ENCODE measurements at regions not wholly inside any gene's neighbourhood (a gene's known extent, or its start where the extent isn't known, plus 50 kb on each side); places are given as distances from the start of the nearest gene placed in this dataset.

DNA sequence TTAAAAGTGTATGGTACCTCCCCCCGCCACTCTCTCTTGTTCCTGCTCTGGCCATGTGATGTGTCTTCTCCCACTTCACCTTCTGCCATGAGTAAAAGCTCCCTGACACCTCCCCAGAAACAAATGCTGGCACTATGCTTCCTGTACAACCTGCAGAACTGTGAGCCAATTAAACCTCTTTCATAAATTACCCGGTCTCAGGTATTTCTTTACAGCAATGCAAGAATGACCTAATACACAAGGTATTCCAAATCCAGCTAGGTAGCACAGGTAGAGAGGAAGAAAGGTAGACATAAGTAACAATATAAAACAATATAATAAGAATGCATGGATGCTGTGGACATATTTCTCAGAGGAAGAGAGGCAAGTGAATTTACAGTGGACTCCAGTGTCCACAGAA is 394.1 kb upstream of the ARID1B start:
- TF ChIP-seq, protein P1, sequence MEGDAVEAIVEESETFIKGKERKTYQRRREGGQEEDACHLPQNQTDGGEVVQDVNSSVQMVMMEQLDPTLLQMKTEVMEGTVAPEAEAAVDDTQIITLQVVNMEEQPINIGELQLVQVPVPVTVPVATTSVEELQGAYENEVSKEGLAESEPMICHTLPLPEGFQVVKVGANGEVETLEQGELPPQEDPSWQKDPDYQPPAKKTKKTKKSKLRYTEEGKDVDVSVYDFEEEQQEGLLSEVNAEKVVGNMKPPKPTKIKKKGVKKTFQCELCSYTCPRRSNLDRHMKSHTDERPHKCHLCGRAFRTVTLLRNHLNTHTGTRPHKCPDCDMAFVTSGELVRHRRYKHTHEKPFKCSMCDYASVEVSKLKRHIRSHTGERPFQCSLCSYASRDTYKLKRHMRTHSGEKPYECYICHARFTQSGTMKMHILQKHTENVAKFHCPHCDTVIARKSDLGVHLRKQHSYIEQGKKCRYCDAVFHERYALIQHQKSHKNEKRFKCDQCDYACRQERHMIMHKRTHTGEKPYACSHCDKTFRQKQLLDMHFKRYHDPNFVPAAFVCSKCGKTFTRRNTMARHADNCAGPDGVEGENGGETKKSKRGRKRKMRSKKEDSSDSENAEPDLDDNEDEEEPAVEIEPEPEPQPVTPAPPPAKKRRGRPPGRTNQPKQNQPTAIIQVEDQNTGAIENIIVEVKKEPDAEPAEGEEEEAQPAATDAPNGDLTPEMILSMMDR (IDR thresholded peaks at IDR 0.05; ENCODE audit: control extremely low read depth, extremely low read depth, low read depth, missing control alignments), result no peak
- POLR2A ChIA-PET, result no interaction called here
- CTCF ChIA-PET, result no interaction called here
- DNase-seq (ENCODE audit: extremely low spot score), result no peak

DNA sequence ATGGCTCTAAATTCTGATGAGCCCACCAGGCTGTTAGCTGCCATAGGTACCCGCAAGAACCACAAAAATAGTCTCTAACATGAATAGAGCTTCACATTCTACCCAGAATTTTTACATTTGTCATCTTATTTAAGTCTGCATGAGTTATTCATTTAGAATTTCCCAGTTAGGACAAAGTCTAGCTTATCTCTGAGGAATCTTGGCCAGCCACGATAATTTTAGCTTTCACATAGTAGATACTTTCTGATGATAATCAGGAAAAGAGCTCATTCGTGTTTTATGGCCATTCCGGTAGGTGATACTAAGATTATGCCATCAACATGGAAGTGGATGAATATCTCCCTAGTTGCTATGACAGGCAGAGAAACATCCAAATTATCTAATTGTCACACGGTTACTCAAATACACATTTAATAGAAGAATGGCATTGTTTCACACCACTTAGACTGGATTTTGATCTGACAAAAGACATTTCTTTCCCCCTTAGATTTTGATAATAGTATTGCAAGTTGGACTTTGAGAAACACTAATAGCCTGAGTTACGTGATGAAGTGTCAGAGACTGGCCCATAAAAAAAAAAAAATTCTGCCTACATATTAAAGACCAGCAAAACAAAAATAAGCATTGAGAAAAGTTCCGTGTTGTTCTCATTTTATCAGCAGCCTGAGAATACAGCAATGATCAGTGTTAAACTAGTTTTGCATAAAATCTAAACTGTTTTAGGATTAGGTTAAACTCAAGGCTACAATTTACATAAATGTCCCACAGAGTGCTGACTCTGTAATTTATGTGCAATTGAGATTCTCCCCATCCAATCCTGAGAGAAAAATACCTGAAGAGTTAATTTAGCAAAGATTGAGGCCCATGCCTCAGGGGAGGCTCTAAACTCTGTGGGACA is 397.5 kb upstream of the ARID1B start:
- ChIA-PET POLR2A (no interaction called here), CTCF (interaction anchor here (0.7 kb wide), 1 partner anchor 10 kb away, joined by 3 read pairs; no protein-coding TSS in a partner anchor)
- TF ChIP-seq, protein P1 (IDR thresholded peaks at IDR 0.05; ENCODE audit: control extremely low read depth, extremely low read depth, low read depth, missing control alignments), result no peak
- DNase-seq (ENCODE audit: extremely low spot score), result no peak

DNA sequence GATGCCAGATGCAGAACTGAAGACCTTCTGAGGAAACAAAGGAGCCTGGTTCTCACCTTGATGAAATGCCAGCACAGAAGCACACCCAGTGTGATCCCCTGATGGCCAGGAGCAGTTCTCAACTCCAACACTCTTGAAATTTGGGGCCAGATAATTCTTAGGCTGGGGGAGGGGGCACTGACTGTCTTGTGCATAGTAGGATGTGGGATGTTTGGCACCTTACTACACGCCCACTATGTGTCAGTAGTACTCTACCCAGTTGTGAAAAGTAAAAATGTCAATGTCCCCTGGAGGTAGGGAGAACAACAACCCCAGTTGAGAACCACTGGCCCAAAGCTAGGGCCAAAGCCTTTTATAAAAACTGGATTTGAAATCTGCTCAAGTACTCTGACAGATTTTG is 398.3 kb upstream of the ARID1B start:
- TF ChIP-seq, protein P1 (IDR thresholded peaks at IDR 0.05; ENCODE audit: control extremely low read depth, extremely low read depth, low read depth, missing control alignments), result peak; percentile 11
- ChIA-PET CTCF (no interaction called here), POLR2A (no interaction called here)
- no peak for DNase-seq (ENCODE audit: extremely low spot score)

DNA sequence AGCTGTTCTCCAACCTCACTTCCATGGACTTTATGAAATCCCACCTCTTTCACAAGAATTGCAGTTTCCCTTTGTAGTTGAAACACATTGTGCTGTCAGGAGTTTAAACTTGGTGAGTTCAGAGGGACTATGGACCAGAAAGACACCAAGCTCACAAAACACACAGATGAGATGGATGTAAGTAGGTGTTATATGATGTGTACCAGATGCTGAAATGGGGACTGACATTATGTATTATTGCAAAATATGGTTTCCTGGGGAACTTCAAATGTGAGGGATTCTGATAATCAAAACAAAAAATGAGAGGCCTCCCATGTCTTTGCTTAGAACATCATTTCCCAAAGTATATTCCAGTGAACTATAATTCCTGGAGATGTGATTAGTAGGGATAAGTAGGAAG is 401.1 kb upstream of the ARID1B start:
- TF ChIP-seq, protein P1 (IDR thresholded peaks at IDR 0.05; ENCODE audit: control extremely low read depth, extremely low read depth, low read depth, missing control alignments), result no peak
- ChIA-PET CTCF (no interaction called here), POLR2A (no interaction called here)
- no peak for DNase-seq (ENCODE audit: extremely low spot score)

DNA sequence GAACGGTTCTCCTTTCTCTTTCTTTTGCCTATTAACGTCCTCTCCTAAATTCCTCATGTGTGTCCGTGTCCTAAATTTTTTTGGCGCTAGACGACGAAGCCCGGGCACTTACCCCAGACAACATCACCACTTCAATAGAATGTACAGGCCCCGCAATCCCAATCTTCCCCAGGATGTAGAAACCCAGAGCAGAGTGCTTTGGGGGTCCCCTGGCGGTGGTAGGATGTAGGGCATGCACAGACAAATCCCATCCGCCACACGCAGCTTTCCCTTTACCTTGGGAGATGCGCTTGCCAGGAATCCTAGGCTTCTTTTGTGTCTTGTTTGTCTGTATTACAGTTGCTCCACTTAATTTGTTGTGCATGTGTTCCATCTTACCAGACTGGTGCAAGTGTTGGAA is 417.3 kb upstream of the ARID1B start:
- CTCF ChIA-PET, result no interaction called here
- TF ChIP-seq, protein P1 (IDR thresholded peaks at IDR 0.05; ENCODE audit: control extremely low read depth, extremely low read depth, low read depth, missing control alignments), result no peak
- POLR2A ChIA-PET, result no interaction called here
- DNase-seq (ENCODE audit: extremely low spot score), result no peak

DNA sequence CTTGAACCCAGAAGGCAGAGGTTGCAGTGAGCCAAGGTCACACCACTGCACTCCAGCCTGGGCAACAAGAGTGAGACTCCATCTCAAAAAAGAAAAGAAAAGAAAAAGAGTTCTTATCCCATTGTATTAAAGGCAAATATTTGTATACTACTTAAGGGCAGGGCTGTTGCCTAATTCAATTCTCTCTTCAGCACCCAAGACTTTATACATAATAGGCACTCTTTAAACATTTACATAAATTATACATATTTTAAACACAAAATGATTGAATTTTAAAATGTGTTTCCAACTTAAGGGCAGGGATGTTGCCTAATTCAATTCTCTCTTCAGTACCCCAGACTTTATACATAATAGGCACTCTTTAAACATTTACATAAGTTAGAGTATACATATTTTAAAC is 424.3 kb upstream of the ARID1B start:
- POLR2A ChIA-PET, result no interaction called here
- DNase-seq (ENCODE audit: extremely low spot score), result no peak
- CTCF ChIA-PET, result no interaction called here
- TF ChIP-seq, protein P1 (IDR thresholded peaks at IDR 0.05; ENCODE audit: control extremely low read depth, extremely low read depth, low read depth, missing control alignments), result no peak

Measured in GM10248 (cell line).